HL-60 (cell line): ENCODE measurements at regions not wholly inside any gene's neighbourhood (a gene's known extent, or its start where the extent isn't known, plus 50 kb on each side); places are given as distances from the start of the nearest gene placed in this dataset.

Source experiments
- GABPA ChIP-seq: IDR thresholded peaks from 2 replicates; pipeline ENCODE4 v1.6.1; 2012; ENCODE audit warnings: low read depth
- POLR2AphosphoS5 ChIP-seq: IDR thresholded peaks from 2 replicates; pipeline ENCODE4 v1.6.1; 2012; ENCODE audit warnings: low read depth
- TF ChIP-seq, protein P1 (sequence below): IDR thresholded peaks from one replicate; pipeline ENCODE4 v1.5.1; 2011; ENCODE audit warnings: low read length, control low read depth, inconsistent platforms; ENCODE audit not compliant: insufficient read depth
- TF ChIP-seq, protein P2 (sequence below): IDR thresholded peaks from 2 replicates; pipeline ENCODE4 v1.6.1; 2012; ENCODE audit warnings: low read depth; ENCODE audit not compliant: insufficient replicate concordance

- TF ChIP-seq, protein P1, sequence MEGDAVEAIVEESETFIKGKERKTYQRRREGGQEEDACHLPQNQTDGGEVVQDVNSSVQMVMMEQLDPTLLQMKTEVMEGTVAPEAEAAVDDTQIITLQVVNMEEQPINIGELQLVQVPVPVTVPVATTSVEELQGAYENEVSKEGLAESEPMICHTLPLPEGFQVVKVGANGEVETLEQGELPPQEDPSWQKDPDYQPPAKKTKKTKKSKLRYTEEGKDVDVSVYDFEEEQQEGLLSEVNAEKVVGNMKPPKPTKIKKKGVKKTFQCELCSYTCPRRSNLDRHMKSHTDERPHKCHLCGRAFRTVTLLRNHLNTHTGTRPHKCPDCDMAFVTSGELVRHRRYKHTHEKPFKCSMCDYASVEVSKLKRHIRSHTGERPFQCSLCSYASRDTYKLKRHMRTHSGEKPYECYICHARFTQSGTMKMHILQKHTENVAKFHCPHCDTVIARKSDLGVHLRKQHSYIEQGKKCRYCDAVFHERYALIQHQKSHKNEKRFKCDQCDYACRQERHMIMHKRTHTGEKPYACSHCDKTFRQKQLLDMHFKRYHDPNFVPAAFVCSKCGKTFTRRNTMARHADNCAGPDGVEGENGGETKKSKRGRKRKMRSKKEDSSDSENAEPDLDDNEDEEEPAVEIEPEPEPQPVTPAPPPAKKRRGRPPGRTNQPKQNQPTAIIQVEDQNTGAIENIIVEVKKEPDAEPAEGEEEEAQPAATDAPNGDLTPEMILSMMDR, result no peak
- TF ChIP-seq POLR2AphosphoS5 (no peak), GABPA (no peak)
- TF ChIP-seq, protein P2, sequence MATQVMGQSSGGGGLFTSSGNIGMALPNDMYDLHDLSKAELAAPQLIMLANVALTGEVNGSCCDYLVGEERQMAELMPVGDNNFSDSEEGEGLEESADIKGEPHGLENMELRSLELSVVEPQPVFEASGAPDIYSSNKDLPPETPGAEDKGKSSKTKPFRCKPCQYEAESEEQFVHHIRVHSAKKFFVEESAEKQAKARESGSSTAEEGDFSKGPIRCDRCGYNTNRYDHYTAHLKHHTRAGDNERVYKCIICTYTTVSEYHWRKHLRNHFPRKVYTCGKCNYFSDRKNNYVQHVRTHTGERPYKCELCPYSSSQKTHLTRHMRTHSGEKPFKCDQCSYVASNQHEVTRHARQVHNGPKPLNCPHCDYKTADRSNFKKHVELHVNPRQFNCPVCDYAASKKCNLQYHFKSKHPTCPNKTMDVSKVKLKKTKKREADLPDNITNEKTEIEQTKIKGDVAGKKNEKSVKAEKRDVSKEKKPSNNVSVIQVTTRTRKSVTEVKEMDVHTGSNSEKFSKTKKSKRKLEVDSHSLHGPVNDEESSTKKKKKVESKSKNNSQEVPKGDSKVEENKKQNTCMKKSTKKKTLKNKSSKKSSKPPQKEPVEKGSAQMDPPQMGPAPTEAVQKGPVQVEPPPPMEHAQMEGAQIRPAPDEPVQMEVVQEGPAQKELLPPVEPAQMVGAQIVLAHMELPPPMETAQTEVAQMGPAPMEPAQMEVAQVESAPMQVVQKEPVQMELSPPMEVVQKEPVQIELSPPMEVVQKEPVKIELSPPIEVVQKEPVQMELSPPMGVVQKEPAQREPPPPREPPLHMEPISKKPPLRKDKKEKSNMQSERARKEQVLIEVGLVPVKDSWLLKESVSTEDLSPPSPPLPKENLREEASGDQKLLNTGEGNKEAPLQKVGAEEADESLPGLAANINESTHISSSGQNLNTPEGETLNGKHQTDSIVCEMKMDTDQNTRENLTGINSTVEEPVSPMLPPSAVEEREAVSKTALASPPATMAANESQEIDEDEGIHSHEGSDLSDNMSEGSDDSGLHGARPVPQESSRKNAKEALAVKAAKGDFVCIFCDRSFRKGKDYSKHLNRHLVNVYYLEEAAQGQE, result no peak
These were observed 175.7 kb upstream of the COL11A1 start for GRCh38 chr1:103283841-103284669.
